GM18507 (cell line): ENCODE measurements at regions not wholly inside any gene's neighbourhood (a gene's known extent, or its start where the extent isn't known, plus 50 kb on each side); places are given as distances from the start of the nearest gene placed in this dataset.
A peak's percentile ranks its signal among the peaks of the same experiment; 100 is the strongest.

Source experiments
- DNase-seq: peaks from one replicate; pipeline ENCODE4 v3.0.0; 2011; ENCODE audit warnings: low read depth; ENCODE audit not compliant: insufficient read length; ENCODE audit errors: extremely low spot score
- FAIRE-seq: peaks from 2 replicates; lab custom pipeline; 2011; peaks lifted over from hg19 to GRCh38; lab: Jason Lieb, UNC

GRCh38 chr10:28250782-28251181, 52.1 kb downstream of the MPP7 start:
- DNase-seq (no peak), FAIRE-seq (no peak)

- no peak for FAIRE-seq
Measured at GRCh38 chr10:28250358-28250757, 52.5 kb downstream of the MPP7 start.

GRCh38 chr10:28249512-28249911, 53.4 kb downstream of the MPP7 start:
- FAIRE-seq, result no peak
- DNase-seq, result no peak

More at GRCh38 chr10:28250358-28250757, 52.5 kb downstream of the MPP7 start:
- DNase-seq, result no peak

- no peak for FAIRE-seq
- no peak for DNase-seq
Measured at GRCh38 chr10:28248092-28248491, 54.8 kb downstream of the MPP7 start.

GRCh38 chr10:28246023-28246422, 56.8 kb downstream of the MPP7 start:
- FAIRE-seq (no peak), DNase-seq (no peak)

GRCh38 chr10:28243923-28244322, 58.9 kb downstream of the MPP7 start:
- no peak for DNase-seq
- FAIRE-seq, result no peak

GRCh38 chr10:28242555-28243204, 60.2 kb downstream of the MPP7 start:
- no peak for DNase-seq
- FAIRE-seq, result no peak

GRCh38 chr10:28241741-28242399, 61.0 kb downstream of the MPP7 start:
- FAIRE-seq (peak; percentile 81), DNase-seq (no peak)

- no peak for DNase-seq
- FAIRE-seq, result no peak
Measured at GRCh38 chr10:28240400-28240799, 62.5 kb downstream of the MPP7 start.

GRCh38 chr10:28236591-28236990, 66.3 kb downstream of the MPP7 start:
- DNase-seq (no peak), FAIRE-seq (no peak)

- no peak for FAIRE-seq
- DNase-seq, result no peak
Measured at GRCh38 chr10:28220811-28221210, 82.1 kb downstream of the MPP7 start.

- no peak for DNase-seq
- FAIRE-seq, result no peak
Measured at GRCh38 chr10:28219251-28219650, 83.6 kb downstream of the MPP7 start.

- FAIRE-seq, result no peak
- no peak for DNase-seq
Measured at GRCh38 chr10:28217848-28218247, 85.0 kb downstream of the MPP7 start.

GRCh38 chr10:28215930-28216329, 86.9 kb downstream of the MPP7 start:
- FAIRE-seq (no peak), DNase-seq (no peak)

GRCh38 chr10:28214219-28214618, 88.6 kb downstream of the MPP7 start:
- FAIRE-seq, result no peak
- DNase-seq, result no peak

GRCh38 chr10:28211759-28212158, 91.1 kb downstream of the MPP7 start:
- FAIRE-seq (no peak), DNase-seq (no peak)

- FAIRE-seq (no peak), DNase-seq (no peak)
Measured at GRCh38 chr10:28207799-28208198, 95.1 kb downstream of the MPP7 start.

GRCh38 chr10:28202941-28203352, 99.9 kb downstream of the MPP7 start:
- DNase-seq (no peak), FAIRE-seq (no peak)

GRCh38 chr10:28201410-28202400, 101.2 kb downstream of the MPP7 start:
- DNase-seq (no peak), FAIRE-seq (no peak)

- no peak for FAIRE-seq
- DNase-seq, result no peak
Measured at GRCh38 chr10:28200775-28201174, 102.1 kb downstream of the MPP7 start.
